ENCODE measurements at regions not wholly inside any gene's neighbourhood (a gene's known extent, or its start where the extent isn't known, plus 50 kb on each side); places are given as distances from the start of the nearest gene placed in this dataset.

- no peak overlapping the region for H3K27ac ChIP-seq
- no peak for TF ChIP-seq ZFX (IDR thresholded peaks at IDR 0.05)
- TF ChIP-seq, protein P1, sequence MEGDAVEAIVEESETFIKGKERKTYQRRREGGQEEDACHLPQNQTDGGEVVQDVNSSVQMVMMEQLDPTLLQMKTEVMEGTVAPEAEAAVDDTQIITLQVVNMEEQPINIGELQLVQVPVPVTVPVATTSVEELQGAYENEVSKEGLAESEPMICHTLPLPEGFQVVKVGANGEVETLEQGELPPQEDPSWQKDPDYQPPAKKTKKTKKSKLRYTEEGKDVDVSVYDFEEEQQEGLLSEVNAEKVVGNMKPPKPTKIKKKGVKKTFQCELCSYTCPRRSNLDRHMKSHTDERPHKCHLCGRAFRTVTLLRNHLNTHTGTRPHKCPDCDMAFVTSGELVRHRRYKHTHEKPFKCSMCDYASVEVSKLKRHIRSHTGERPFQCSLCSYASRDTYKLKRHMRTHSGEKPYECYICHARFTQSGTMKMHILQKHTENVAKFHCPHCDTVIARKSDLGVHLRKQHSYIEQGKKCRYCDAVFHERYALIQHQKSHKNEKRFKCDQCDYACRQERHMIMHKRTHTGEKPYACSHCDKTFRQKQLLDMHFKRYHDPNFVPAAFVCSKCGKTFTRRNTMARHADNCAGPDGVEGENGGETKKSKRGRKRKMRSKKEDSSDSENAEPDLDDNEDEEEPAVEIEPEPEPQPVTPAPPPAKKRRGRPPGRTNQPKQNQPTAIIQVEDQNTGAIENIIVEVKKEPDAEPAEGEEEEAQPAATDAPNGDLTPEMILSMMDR (conservative IDR thresholded peaks at IDR 0.05), result no peak
Observed at GRCh38 chr5:57396701-57397100, 85.9 kb downstream of the ACTBL2 start.

DNA sequence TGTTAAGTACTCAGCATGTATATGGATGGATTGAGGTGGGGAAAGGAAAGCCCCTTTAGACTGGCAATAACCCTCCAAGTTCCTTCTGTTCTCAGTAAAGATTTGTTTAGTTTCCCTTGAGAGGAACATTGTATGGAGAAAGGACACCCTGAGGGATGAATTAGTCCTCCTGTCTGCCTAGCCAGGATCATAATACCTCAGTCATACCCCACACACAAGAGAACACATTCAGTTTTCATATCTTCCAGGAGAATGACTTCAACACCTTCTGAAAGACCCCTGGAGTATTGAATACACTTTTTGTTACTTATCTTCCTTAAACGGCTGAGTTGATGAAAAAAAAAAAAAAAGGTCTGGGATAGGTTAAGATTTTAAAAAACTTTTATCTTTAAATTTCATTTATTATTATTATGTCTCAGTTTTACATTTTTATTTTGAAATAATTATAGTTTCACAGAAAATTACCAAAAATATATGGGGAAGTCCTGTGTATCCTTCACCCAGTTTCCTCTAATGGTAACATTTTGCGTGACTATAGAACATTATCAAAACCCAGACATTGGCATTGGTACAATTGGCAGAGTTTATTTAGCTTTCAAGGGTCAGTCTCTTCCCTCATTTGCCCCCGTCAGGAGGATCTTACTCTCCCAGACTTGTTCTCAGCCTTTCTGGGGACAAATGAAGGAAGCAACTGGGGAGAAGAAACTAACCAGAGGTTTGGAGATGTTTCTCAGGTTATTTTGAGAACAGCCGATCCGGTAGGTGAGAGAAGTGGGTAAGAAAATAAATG is 88.0 kb downstream of the ACTBL2 start:
- TF ChIP-seq, protein P1 (conservative IDR thresholded peaks at IDR 0.05), result no peak
- TF ChIP-seq ZFX (IDR thresholded peaks at IDR 0.05), result no peak
- no peak overlapping the region for H3K27ac ChIP-seq

DNA sequence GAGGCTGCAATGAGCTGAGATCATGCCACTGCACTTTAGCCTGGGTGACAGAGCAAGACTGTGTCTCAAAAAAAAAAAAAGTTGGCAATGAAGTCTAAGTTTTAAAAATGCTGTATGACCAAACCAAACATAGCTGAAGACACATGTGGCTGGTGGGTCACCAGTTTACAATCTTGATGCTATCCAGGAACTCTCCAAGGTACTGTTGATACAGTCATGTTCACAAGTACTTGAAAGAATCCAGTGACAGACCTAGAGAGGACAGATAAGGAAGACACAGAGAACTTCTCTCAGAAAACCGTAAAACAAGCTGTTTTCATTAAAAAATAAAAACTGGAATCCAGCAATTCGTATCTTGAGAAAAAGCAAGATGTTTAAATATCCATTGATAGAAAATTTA is 95.7 kb downstream of the ACTBL2 start:
- TF ChIP-seq, protein P1 (conservative IDR thresholded peaks at IDR 0.05), result no peak
- no peak overlapping the region for H3K27ac ChIP-seq

DNA sequence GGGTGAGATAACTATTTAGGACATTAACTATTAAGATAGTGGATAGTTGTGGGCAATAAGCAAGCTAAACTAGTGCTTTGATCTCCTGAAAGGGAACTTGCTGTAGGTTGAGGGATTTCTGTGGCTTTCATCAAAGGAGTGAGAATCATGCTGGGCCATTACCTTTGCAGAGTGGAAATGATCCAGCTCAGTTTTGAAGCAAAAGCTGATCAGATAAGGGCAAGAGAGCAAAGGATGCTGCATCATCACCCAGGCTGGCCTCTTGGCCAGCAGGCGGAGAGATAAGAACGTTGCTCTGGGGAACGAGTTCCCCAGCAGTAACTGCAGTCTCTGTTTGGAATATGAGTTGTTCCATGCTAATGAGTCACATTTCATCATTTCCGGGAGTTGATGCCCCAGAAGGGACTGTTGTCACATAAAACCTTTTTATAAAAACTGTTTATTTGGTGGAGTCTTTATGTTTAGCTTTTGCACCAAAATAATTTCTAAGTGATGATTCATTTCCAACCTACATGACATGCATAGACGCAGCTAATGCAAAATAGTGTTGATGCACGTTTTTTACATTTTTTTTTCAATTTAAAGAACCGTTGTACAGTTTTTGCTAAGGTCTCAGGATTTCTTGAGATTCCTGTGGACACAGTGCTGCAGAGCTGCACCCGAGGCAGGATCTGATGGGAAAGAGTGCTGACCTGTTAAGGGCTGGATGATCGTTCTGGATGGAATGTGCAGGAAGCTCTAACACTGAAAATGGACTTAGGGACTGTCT is 99.3 kb downstream of the ACTBL2 start:
- TF ChIP-seq, protein P1 (conservative IDR thresholded peaks at IDR 0.05), result no peak
- no peak for TF ChIP-seq ZFX (IDR thresholded peaks at IDR 0.05)
- no peak overlapping the region for H3K27ac ChIP-seq

GRCh38 chr5:57382655-57383054 is 100.0 kb downstream of the ACTBL2 start:
- no peak overlapping the region for H3K27ac ChIP-seq
- no peak for TF ChIP-seq ZFX (IDR thresholded peaks at IDR 0.05)
- TF ChIP-seq, protein P1 (conservative IDR thresholded peaks at IDR 0.05), result no peak

DNA sequence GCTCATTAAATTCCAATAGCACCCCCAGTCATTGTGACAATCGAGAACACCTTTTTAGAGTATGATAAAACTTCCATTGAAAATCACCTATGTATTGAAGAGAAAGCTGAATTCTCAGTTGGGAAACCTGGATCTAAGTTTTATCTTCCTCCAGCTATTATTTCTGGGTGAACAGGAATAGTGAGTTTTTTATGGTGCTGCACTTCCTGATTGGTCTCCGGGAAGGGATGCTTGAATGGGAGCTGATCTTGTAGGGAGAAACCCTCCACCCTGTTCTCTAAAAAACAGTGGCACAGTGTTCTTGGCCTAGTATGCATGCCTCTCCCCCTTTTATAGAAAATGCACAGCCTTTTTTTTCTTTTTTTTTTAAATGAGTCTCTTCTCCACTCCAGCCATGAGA is 112.2 kb downstream of the ACTBL2 start:
- TF ChIP-seq, protein P1 (conservative IDR thresholded peaks at IDR 0.05), result no peak
- no peak for TF ChIP-seq ZFX (IDR thresholded peaks at IDR 0.05)
- no peak overlapping the region for H3K27ac ChIP-seq

- TF ChIP-seq ZFX (IDR thresholded peaks at IDR 0.05), result no peak
- TF ChIP-seq, protein P1 (conservative IDR thresholded peaks at IDR 0.05), result no peak
- H3K27ac ChIP-seq, result no peak overlapping the region
Observed at GRCh38 chr5:57368010-57368409, 114.6 kb downstream of the ACTBL2 start.
